Bone marrow (tissue), 2 donors: ENCODE measurements at regions not wholly inside any gene's neighbourhood (a gene's known extent, or its start where the extent isn't known, plus 50 kb on each side); places are given as distances from the start of the nearest gene placed in this dataset.

ENCODE experiments used
- DNase-seq, 2 donors: peaks; one replicate each; lab custom pipeline; 2025; lab: John Stamatoyannopoulos, UW

DNA sequence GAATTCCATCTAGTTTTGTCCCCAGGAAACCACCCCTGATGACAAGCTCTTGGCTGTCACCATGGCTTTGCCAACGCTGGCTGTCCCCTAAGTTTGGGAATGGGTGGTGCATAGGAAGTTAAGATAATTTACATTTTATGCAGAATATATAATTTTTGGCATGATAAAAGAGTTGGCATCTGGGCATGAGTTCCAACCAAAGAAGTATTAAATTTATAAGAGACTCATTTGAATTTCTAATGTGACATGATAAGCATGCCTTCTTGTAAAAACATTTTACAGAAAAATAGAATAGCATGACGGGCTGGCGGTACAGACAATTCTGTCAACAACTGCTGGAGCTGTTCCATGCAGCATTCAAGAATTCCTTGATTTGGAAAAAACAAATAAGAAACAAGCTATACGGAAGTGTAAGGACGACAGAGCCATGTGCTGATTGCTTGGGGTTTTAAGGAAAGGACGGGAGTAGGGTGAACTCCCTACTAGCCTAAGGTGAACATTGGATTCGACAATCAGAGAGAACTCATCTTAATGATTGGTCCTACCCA is 106.8 kb upstream of the C1orf21 start:
- no peak for DNase-seq

DNA sequence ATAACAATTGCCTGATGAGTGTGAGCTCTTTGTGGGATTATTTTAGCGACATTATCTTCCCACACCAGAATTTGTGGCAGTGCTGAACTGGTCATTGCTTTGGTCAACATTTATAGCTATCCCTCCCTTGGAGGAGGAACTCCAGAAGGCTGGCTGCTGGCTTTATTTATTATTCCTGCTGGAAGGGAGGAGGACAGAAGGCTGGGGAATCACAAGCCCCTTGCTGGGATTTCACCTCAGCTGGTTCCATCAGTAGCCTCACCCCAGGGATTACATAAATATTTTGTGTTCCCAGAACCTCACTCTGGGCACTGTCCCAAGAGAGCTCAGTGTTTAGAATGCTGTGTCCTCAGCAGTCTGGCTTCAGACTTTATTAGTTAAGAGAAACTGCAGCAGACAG is 102.8 kb upstream of the C1orf21 start:
- no peak for DNase-seq

GRCh38 chr1:184284900-184285299 is 101.9 kb upstream of the C1orf21 start:
- DNase-seq: no peak

DNA sequence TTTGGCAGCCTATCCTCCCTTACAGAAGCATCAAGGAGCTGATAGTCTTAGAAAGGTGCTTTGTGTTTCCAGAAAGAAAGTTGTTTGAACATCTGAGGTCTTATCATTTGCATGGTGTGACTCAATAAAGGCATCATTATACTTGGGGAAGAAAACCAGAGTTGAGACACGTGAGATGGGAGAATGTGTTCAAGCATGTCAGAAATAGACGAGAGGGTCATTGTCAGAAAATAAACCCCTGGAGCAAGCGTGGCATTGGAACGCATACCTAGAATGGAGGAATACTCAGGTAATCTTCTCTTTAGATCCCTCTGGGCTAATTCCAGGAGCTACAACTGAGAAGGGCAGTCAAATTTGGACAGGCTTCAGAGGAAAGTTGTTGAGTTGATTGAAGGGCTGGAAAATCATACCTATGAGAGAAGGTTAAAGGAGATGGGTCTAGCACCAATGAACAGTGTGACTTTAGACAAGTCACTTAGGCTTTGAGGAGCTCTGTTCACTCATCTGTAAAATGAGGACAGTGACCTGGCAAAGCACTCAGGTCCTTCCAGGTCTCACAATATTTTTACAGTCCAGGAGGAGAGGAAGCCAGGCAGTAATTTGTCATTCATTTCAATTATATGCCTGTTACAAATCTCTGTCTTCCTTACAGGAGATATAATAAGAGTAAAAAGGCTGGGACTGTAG is 101.3 kb upstream of the C1orf21 start:
- no peak for DNase-seq

GRCh38 chr1:184287001-184287400 is 99.8 kb upstream of the C1orf21 start:
- no peak for DNase-seq

DNA sequence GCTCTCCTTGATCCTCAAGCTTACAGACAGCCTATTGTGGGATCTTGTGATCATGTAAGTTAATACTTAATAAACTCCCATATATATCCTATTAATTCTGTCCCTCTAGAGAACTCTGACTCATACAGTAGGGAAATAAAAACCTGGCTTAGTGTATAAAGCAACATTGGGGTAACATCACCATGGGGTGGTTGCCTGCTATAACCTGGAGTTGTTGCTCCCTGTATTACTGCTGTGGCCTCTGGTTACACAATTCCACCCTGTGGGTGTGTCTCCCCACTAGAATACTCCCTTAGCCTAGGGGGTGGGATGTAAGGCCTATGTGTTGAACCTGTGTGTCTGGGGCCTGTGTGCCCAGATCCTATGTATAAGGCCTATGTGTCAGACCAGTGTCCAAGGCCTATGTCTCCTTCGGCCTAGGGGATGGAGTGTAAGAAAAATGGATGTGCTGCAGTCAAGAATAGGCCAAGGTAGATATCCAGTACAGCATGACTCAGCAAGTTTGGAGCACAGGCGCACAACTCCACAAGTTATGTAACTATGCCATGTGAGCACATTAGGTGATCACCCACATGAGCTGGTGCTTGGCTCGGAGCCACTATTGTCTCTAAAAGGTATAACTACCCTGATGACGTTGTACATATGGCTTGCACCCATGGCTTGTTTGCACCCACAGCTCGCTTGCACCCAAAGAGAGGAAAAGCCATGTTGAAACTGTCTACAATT is 96.8 kb upstream of the C1orf21 start:
- DNase-seq: no peak

- DNase-seq: no peak
These were observed 95.1 kb upstream of the C1orf21 start for GRCh38 chr1:184291701-184292100.

DNA sequence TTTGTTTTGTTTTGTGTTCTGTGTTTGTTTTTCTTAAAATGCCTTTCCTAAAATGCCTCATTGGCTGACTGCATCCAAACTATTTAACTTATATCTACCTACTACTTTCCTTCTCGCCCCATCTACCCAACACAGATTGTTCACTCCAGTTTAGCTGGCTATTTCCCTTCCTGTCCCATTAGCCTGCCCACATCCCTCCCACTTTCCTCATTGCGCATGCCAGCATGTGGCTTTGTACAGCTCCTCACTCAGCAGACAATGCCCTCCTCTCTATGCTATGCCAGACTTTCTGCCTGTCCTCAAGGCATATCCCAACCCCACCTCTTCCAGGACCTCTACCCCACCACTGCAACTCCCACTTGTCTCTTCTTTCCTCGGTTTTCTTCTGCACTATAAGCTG is 94.7 kb upstream of the C1orf21 start:
- DNase-seq: no peak

DNA sequence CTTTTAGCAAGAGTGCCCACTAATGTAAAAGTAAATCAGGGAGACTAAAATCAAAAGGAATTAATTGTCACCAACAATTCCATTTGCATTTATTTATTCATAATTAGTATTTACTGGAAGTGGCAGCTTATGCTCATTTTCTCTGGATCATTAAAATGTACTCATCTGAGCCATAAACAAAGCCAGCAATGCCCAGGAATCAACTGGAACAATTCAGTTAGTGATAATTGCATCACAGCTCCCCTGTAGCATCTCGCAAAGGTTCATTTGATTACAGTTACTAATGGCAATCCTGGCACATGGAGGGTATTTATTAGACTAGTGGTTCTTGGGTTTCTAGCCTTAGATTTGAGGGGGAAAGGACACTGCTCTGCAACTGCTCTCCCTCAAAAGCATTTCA is 92.7 kb upstream of the C1orf21 start:
- no peak for DNase-seq

- peak in 1 of 2 donors; percentile 82 for DNase-seq
These were observed 90.2 kb upstream of the C1orf21 start for GRCh38 chr1:184296466-184297243.

- no peak for DNase-seq
These were observed 89.5 kb upstream of the C1orf21 start for GRCh38 chr1:184297244-184297750.

DNA sequence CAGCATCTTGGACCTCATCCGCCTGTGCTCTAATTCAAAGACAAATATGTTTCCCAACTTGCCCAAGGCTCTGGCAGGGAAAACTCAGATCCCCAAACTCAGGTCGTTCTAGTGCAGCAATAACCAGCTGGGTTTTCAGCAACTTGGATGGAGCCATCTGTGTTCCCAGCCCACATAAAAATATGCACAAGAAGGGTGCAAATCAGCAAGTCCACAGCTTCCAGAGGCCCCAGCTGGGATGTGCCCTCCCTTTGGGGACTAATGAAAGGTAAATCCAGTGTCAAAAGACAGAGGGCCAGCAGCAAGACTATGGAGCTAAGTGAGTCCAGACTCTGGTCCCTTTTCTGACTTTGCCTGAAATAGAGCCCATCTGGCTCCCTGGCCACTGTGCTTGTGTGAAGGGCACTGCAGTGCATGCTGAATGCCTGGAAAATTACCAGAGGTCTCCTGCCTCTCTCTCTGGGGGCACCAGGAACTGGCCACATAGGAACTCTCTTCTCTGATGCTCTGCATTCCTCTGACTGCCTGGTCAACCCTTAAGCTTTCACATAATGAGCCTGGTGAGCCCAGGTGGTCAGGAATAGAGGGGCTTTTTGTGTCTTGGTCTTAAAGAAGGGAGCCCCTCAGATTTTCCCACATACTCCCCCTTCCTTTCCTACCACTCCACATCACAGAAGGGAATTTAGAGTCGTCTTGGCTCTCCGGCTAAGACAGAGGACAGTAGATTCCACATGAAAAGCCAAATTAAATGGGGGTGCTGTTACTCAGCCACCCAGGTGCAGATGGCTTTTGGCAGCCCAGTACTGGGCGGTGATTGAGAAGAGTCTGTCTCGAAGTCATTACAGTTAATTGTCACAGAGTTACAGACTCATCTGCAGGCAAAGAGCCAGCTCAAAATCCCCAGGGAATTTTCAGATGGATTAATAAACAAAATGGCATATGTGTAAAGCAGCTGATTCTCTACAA is 88.1 kb upstream of the C1orf21 start:
- no peak for DNase-seq

DNA sequence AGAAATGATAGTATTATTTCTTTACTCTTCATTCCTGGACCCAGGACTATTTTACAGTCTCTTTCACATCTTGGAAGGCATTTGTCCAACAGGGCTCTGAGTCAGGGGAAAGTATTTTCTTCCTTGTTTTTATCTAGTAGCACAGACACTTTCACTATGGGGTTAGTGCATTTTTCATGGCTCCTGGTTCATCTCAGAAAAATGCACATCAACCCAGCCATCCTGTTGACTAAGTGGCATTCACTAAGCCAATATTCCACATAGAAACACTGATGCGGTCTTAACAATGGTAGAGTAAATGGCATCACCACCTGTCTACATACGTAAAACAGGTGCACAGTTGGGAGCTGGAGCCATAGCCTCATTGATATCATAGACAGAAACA is 87.4 kb upstream of the C1orf21 start:
- no peak for DNase-seq

GRCh38 chr1:184299796-184300195 is 87.0 kb upstream of the C1orf21 start:
- no peak for DNase-seq

- no peak for DNase-seq
These were observed 86.4 kb upstream of the C1orf21 start for GRCh38 chr1:184300446-184300845.

DNA sequence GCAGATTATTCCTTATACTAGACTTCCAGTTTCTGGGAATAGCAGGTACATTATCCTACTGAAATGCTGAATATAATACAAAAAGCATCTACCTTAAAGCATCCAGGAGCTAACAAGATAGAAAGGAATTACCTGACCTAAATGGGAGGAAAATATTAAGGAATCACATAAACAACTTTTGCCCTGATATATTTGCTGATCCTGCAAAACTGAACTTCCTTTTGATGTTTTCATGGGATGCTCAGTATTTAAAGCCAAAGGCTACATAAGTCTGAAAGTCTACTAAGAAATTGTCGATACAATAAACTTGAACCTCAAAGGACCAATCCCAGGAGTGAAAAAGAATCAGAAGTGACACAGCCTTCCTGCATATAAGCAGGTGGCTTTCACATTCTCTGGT is 85.6 kb upstream of the C1orf21 start:
- no peak for DNase-seq

GRCh38 chr1:184302346-184302745 is 84.5 kb upstream of the C1orf21 start:
- no peak for DNase-seq

GRCh38 chr1:184310157-184310819 is 76.5 kb upstream of the C1orf21 start:
- DNase-seq: no peak

- DNase-seq: no peak
These were observed 75.2 kb upstream of the C1orf21 start for GRCh38 chr1:184311580-184311979.

- DNase-seq: no peak
These were observed 71.6 kb upstream of the C1orf21 start for GRCh38 chr1:184315254-184315653.

DNA sequence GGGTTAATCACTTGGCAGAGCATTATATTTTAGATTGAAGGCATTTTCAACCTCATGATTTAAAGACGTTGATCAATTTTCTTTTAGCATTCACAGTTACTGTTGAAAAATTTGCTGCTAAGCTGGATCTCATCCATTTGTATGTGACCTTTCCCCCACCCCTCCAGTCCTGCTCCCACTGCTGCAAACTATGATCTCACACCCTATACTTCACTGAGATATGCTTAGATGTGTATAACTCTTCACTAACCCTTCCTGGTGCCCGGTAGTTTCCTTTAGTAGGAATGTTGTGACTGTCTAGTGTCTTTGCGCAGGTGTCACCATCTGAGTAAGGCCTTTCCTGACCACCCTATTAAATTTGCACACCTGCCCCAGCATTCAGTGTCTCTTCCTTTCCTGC is 67.0 kb upstream of the C1orf21 start:
- no peak for DNase-seq
